ENCODE measurements at regions not wholly inside any gene's neighbourhood (a gene's known extent, or its start where the extent isn't known, plus 50 kb on each side); places are given as distances from the start of the nearest gene placed in this dataset.
"Not testable (repeated sequence)": the region's sequence is repeated elsewhere in the genome, so short reads cannot be mapped to it uniquely, and the experiment has no call there.

GRCh38 chr2:91628471-91628870 lies 2937.0 kb downstream of the RPIA start:
- not testable (repeated sequence) for DNase-seq (ENCODE audit: low read depth)

DNA sequence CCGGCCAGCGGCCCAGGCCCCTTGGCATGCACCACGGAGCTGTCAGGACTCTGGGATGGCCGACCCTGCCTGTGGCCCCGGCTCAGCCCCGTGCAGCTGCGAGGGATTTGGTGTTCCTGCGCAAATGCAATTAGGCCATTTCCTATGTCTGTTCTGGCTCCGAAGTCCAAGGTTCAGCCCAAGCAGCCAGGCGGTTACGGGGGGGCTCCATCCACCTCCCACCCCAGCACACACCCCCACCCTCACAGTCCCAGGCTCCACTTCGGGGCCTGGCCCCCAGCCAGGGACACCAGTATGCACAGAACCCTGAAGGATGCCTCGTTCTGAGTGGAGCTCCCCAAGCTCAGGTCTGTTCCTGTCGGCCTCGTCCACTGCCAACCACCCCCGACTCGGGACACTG lies 2965.7 kb downstream of the RPIA start:
- not testable (repeated sequence) for DNase-seq (ENCODE audit: low read depth)

- DNase-seq (ENCODE audit: low read depth) = not testable (repeated sequence)
Measured at GRCh38 chr2:91658336-91658735, 2966.9 kb downstream of the RPIA start.

DNA sequence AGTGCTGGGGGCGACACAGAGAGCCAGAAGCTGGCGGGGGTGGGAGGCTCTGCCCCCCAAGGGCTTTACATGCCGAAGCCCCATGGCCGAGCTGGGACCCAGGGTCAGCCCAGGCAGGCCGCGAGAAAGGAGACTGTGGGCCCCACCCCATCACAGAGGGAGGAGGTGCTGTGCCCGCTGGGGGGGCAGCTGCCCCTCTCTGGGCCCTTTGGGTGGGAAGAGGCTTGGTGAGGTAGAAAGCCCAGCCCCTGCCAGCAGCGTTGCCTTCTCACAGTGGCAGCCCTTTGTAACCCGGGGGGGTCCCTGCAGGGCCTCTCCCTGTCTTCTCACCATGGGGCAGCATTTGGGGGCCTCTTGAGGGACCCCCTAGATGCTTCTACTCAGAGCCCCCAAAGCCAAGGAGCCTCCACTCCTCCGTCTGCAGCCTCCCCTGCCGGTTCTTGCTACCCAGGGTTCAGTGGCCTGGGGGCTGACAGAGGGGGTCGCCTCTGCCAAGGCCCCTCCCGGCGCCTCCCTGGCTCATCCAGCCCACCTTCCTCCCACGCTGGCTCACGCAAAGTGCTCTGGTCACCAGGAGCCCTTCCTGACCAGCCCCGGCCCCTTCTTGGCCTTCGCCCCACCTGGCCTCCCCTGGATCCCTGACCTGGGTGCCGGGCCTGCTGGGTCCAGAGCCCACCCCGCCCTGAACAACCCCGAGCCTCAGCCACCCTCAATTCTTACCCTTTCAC lies 2967.9 kb downstream of the RPIA start:
- DNase-seq (ENCODE audit: low read depth) = not testable (repeated sequence)

- DNase-seq (ENCODE audit: low read depth) = not testable (repeated sequence)
Measured at GRCh38 chr2:91659917-91660275, 2968.4 kb downstream of the RPIA start.

- DNase-seq (ENCODE audit: low read depth) = not testable (repeated sequence)
Measured at GRCh38 chr2:91667341-91667740, 2975.9 kb downstream of the RPIA start.

DNA sequence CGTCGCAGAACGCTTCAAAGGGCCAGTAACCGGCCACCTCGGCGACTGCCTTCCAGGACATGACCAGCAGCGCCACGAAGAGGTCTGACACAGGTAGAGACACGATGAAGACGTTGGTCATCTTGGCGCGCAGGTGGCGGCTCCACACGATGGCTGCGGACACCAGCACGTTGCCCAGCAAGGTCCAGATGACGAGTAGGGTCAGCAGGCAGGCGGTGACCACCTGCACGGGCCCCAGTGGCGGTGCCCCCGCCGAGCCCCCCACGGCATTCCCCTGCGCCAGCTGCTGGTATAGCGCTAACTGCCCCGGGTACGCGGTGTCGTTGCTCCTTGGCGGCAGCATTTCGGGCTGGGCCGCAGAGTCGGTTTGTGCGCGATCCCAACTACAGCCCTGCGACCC lies 2994.1 kb downstream of the RPIA start:
- DNase-seq (ENCODE audit: low read depth) = not testable (repeated sequence)

DNA sequence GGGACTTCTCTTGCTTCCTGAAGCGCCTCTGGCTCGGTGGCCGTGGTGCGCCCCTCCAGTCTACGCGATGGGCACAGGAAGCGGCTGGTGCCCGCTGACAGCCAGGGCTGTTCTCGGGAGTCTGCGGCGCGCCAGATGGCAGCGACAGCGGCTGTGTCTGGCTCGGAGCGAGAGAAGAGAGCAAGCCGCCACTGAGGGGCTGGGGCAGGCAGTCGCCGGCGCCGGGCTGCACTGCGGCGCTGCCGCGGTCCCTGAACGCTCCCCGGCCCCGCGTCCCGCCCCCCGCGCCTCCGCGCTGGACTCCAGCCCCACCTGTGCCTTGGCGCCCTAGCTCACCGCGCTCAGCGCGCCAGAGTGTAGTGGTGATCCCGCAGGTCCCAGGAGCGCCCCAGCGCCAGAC lies 2994.6 kb downstream of the RPIA start:
- not testable (repeated sequence) for DNase-seq (ENCODE audit: low read depth)
